Mammary epithelial cell (primary cell): ENCODE measurements at regions not wholly inside any gene's neighbourhood (a gene's known extent, or its start where the extent isn't known, plus 50 kb on each side); places are given as distances from the start of the nearest gene placed in this dataset.
"Not testable (repeated sequence)": the region's sequence is repeated elsewhere in the genome, so short reads cannot be mapped to it uniquely, and the experiment has no call there.

Experiments
- CTCF ChIP-seq, 2 donors: IDR thresholded peaks in 1 of 2; conservative IDR thresholded peaks in 1 of 2; 2 replicates each; pipeline ENCODE4 v1.5.1; 2011 to 2012; ENCODE audit warnings: inconsistent platforms in 2 of 2, low read length in 2 of 2, mild to moderate bottlenecking in 2 of 2, control low read depth in 1 of 2, low read depth in 1 of 2; ENCODE audit not compliant: insufficient read depth in 1 of 2; ENCODE audit errors: extremely low read depth in 1 of 2
- EZH2 ChIP-seq: IDR thresholded peaks from 2 replicates; pipeline ENCODE4 v1.6.1; 2012; ENCODE audit warnings: low read length, inconsistent platforms, borderline replicate concordance

GRCh38 chr9:41018948-41019347 lies 109.5 kb downstream of the FOXD4L6 start:
- TF ChIP-seq CTCF (conservative IDR thresholded peaks at IDR 0.05 in 1 of 2, IDR thresholded peaks at IDR 0.05 in 1 of 2; ENCODE audit: extremely low read depth in 1 of 2, insufficient read depth in 1 of 2, low read depth in 1 of 2, low read length in 2 of 2); EZH2: not testable (repeated sequence)
